HEK293T (cell line): ENCODE measurements at regions not wholly inside any gene's neighbourhood (a gene's known extent, or its start where the extent isn't known, plus 50 kb on each side); places are given as distances from the start of the nearest gene placed in this dataset.

Source experiments
- CTCF ChIA-PET: fragments of 350-600 bp; formaldehyde crosslinking; extraction: SDS; loops from one replicate; lab custom pipeline; 2021; ENCODE audit warnings: antibody characterized with exemption, inconsistent platforms; lab: Yijun Ruan, JAX
- POLR2A ChIA-PET: fragments of 350-600 bp; formaldehyde crosslinking; extraction: SDS; loops from one replicate; lab custom pipeline; 2020; ENCODE audit warnings: antibody characterized with exemption, inconsistent platforms; lab: Yijun Ruan, JAX
- DNase-seq: peaks from one replicate; pipeline ENCODE4 v3.0.0; 2012; ENCODE audit warnings: mixed read lengths; ENCODE audit errors: extremely low spot score
- ARNT ChIP-seq: fragments of 450-650 bp; IDR thresholded peaks from 2 replicates; pipeline ENCODE4 v1.6.1; 2017; ENCODE audit warnings: mild to moderate bottlenecking
- BHLHE40 ChIP-seq: fragments of 450-650 bp; IDR thresholded peaks from 2 replicates; pipeline ENCODE4 v1.6.1; 2016; ENCODE audit warnings: mild to moderate bottlenecking, moderate library complexity, borderline replicate concordance
- CTBP1 ChIP-seq: fragments of 450-650 bp; IDR thresholded peaks from 2 replicates; pipeline ENCODE4 v1.6.1; 2016; ENCODE audit warnings: borderline replicate concordance
- ELF4 ChIP-seq: fragments of 450-650 bp; IDR thresholded peaks from 2 replicates; pipeline ENCODE4 v1.6.1; 2017; ENCODE audit warnings: antibody characterized with exemption
- FOXA1 ChIP-seq: fragments of 450-650 bp; IDR thresholded peaks from 2 replicates; pipeline ENCODE4 v1.6.1; 2016; ENCODE audit warnings: mild to moderate bottlenecking
- FOXK2 ChIP-seq: fragments of 450-650 bp; IDR thresholded peaks from 2 replicates; pipeline ENCODE4 v1.6.1; 2016; ENCODE audit warnings: mild to moderate bottlenecking
- FOXM1 ChIP-seq: fragments of 450-650 bp; IDR thresholded peaks from 2 replicates; pipeline ENCODE4 v1.6.1; 2017; ENCODE audit warnings: mild to moderate bottlenecking, borderline replicate concordance
- HDGF ChIP-seq: fragments of 450-650 bp; IDR thresholded peaks from 2 replicates; pipeline ENCODE4 v1.6.1; 2017; ENCODE audit warnings: antibody characterized with exemption, borderline replicate concordance
- L3MBTL2 ChIP-seq: fragments of 450-650 bp; conservative IDR thresholded peaks from 2 replicates; pipeline ENCODE4 v1.6.1; 2016; ENCODE audit warnings: mild to moderate bottlenecking
- LEF1 ChIP-seq: fragments of 450-650 bp; IDR thresholded peaks from 2 replicates; pipeline ENCODE4 v1.6.1; 2017; ENCODE audit warnings: mild to moderate bottlenecking, borderline replicate concordance
- NFRKB ChIP-seq: fragments of 450-650 bp; IDR thresholded peaks from 2 replicates; pipeline ENCODE4 v1.6.1; 2016; ENCODE audit warnings: mild to moderate bottlenecking, moderate library complexity
- SP1 ChIP-seq: fragments of 450-650 bp; IDR thresholded peaks from 2 replicates; pipeline ENCODE4 v1.6.1; 2017
- SUZ12 ChIP-seq: fragments of 450-650 bp; IDR thresholded peaks from 2 replicates; pipeline ENCODE4 v1.6.1; 2016; ENCODE audit warnings: mild to moderate bottlenecking
- TARDBP ChIP-seq: fragments of 450-650 bp; IDR thresholded peaks from 2 replicates; pipeline ENCODE4 v1.6.1; 2016
- ZNF384 ChIP-seq: fragments of 450-650 bp; IDR thresholded peaks from 2 replicates; pipeline ENCODE4 v1.6.1; 2016
- TF ChIP-seq, protein P1 (sequence below): fragments of 450-650 bp; IDR thresholded peaks from 2 replicates; pipeline ENCODE4 v1.6.1; 2016

DNA sequence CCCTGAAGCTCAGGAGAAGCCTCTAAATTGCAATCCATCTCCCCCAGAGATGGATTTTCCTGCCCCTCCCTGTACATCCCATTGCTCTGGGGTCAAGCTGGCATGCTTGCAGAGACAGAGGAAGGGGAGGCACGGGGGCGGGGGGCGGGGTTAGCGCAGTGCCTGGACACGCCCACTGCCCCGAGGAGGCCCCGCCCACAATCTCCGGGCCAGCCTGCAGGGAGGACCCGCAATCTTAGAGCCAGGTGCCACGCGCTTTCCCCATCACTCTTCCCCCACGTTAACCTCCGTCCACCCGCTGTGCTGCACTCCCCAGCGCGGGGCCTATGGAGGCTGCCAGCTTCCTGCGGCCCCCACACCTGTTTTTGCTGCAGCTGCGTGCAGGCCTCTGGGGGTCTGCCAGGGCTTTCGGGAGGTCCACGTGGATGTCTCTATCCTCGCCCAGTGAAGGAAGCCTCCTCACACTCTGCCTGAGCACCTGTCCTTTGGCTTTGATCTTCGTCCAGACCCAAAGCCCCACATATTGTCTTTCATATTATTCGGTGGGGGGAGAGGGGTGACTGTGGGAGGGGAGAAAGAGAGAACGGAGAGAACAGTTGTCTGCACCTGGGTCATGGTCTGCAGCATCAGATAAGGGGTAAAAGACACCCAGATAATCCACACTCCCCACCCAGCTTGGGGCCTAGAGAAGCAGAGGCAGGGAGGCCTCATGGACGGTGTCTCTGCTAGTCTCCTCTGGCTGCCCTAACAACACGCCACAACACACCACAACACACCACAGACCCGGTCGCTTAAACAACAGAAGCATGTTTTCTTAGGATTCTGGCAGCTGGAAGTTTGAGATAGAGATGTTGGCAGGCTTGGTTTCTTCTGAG, 118.0 kb upstream of the MEF2A start:
- no peak for TF ChIP-seq SP1
- no peak for TF ChIP-seq TARDBP
- no peak for TF ChIP-seq FOXA1
- no peak for TF ChIP-seq NFRKB
- TF ChIP-seq SUZ12, result no peak
- no peak for TF ChIP-seq FOXK2
- no peak for TF ChIP-seq BHLHE40
- TF ChIP-seq CTBP1, result no peak
- no peak for TF ChIP-seq L3MBTL2
- TF ChIP-seq, protein P1, sequence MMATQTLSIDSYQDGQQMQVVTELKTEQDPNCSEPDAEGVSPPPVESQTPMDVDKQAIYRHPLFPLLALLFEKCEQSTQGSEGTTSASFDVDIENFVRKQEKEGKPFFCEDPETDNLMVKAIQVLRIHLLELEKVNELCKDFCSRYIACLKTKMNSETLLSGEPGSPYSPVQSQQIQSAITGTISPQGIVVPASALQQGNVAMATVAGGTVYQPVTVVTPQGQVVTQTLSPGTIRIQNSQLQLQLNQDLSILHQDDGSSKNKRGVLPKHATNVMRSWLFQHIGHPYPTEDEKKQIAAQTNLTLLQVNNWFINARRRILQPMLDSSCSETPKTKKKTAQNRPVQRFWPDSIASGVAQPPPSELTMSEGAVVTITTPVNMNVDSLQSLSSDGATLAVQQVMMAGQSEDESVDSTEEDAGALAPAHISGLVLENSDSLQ, result no peak
- TF ChIP-seq HDGF, result no peak
- TF ChIP-seq LEF1, result no peak
- ChIA-PET POLR2A (interaction anchor here (0.6 kb wide), 1 partner anchor 77 kb away, joined by 3 read pairs; no protein-coding TSS in a partner anchor), CTCF (no interaction called here)
- DNase-seq, result no peak

DNA sequence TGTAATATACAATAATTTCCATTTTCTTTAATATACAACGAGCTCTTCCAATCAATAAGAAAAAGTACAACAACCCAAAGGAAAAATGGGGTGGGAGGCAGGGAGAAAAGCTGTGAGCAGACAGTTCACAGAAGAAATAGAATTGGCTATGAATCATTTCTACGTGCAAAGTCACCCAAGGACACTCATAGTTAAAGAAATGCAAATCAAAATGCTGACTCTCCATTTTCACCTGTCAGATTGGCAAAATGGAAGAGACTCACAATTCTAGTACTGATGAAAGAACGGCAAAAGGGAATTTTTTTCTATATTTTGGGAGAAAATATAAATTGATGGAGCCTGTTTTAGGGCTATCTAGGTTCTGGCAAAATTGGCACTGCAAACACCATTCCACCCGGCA, 116.3 kb upstream of the MEF2A start:
- ChIA-PET POLR2A (no interaction called here), CTCF (interaction anchor here (0.8 kb wide), 1 partner anchor 19 kb away, joined by 3 read pairs; no protein-coding TSS in a partner anchor)
- DNase-seq, result no peak
- no peak for TF ChIP-seq BHLHE40

DNA sequence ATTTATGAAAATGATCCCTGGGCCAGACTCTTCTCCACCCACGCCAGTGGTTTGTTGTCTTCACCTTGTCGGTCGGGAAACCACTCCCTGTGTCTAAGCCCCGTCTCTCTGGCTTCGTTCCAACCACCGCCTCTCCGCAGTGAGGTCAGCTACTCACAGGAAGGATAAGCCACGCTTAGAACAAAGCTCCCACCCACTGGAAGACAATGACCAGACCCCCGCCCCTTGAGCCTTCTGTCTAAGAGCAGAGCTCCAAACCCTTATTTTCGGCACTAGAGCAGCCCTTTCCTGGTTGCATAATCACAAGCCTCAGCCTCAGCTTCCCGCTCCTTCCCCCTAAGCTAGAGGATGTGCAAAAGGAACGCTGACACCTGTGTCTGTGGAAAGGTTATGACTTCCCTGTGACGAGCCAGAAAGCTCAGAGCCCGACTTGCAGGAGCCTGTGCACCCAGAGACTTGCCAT, 114.9 kb upstream of the MEF2A start:
- no peak for TF ChIP-seq LEF1
- TF ChIP-seq CTBP1, result no peak
- no peak for TF ChIP-seq NFRKB
- TF ChIP-seq FOXM1, result no peak
- TF ChIP-seq ZNF384, result no peak
- no peak for TF ChIP-seq HDGF
- TF ChIP-seq TARDBP, result no peak
- TF ChIP-seq L3MBTL2, result no peak
- TF ChIP-seq, protein P1, result no peak
- no peak for TF ChIP-seq BHLHE40
- TF ChIP-seq FOXA1, result no peak
- DNase-seq, result no peak
- ChIA-PET CTCF (no interaction called here), POLR2A (no interaction called here)

DNA sequence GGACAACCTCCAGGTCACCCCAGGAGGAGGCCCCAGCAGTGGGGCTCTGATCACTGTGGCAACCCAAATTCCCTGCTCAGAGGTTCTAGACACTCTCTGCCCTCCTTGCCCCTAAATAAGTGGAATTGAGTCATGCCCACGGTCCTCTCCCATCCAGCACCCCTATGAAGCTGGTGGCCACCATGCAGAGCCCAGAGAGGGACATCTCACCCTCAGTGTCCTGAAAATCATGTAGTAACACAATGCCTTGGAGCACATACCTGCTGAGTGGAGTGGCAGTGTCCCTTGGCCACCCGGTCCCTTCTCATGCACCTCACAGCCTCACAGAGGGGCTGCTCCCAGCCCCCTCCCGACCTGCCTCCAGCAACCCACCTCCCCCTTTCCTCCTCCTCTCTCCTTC, 114.3 kb upstream of the MEF2A start:
- TF ChIP-seq HDGF (no peak), LEF1 (no peak), FOXA1 (no peak), SUZ12 (no peak), ELF4 (no peak), ARNT (no peak), FOXM1 (no peak)
- TF ChIP-seq, protein P1, result no peak
- POLR2A ChIA-PET, result no interaction called here
- DNase-seq, result no peak
- CTCF ChIA-PET, result no interaction called here

DNA sequence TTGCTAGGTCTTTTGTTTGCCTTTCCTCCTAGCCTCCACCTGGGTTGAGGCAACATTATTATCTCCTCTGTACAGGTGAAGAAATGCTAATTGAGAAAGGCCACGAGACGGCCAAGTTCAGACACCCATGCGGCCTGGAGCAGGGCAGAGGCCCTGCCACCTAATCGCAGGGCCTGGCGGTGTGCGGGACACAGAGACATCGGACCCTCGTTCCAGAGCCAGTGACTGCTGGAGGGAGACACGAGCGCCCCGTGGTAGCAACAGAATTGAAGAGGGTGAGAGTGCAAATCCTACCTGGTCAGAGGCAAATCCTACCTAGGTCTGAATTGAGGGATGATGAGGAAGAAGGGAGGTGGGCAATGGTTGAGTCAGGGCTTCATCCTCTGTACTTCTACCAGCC, 113.8 kb upstream of the MEF2A start:
- ChIA-PET CTCF (no interaction called here), POLR2A (no interaction called here)
- no peak for DNase-seq
- TF ChIP-seq L3MBTL2 (no peak), BHLHE40 (no peak), TARDBP (no peak), FOXA1 (no peak), NFRKB (no peak), SP1 (no peak), ZNF384 (no peak), SUZ12 (no peak), FOXK2 (no peak), ARNT (no peak), HDGF (no peak), ELF4 (no peak), LEF1 (no peak)
- TF ChIP-seq, protein P1, result no peak
